Caco-2 (cell line): ENCODE measurements at regions not wholly inside any gene's neighbourhood (a gene's known extent, or its start where the extent isn't known, plus 50 kb on each side); places are given as distances from the start of the nearest gene placed in this dataset.

Experiments used
- BruUV-seq: library from RNA; stranded (reverse); fragments of 400-500 nt; replicated peaks from 2 replicates; lab custom pipeline; 2021; lab: Mats Ljungman, UMichigan
- CTCF ChIA-PET: fragments of 300-600 bp; sonication (Branson Sonifier 250); formaldehyde crosslinking; loops from one replicate; lab custom pipeline; 2022; ENCODE audit warnings: antibody characterized with exemption; lab: Charles Lee
- POLR2A ChIA-PET: fragments of 300-600 bp; sonication (Branson Sonifier 250); formaldehyde crosslinking; loops from one replicate; lab custom pipeline; 2022; ENCODE audit warnings: antibody characterized with exemption; lab: Charles Lee
- DNase-seq, 2 experiments: peaks; one replicate each; pipeline versions ENCODE4 v3.0.0 to v3.0.0-alpha.2; 2020 to 2022
- H3K27me3 ChIP-seq: replicated peaks from 2 replicates; pipeline ENCODE4 v1.6.0; 2011; ENCODE audit warnings: low read length; ENCODE audit not compliant: control insufficient read depth, insufficient read depth
- H3K36me3 ChIP-seq: 2 replicates; pipeline ENCODE4 v1.5.1; 2011; ENCODE audit warnings: low read length; ENCODE audit not compliant: control insufficient read depth, insufficient read depth
- H3K4me1 ChIP-seq: fragments of 250-450 bp; sonication (Bioruptor Pico); 2 replicates; pipeline ENCODE4 v1.5.1; 2020; ENCODE audit warnings: mild to moderate bottlenecking
- H3K4me3 ChIP-seq: 2 replicates; pipeline ENCODE4 v1.5.1; 2011; ENCODE audit warnings: low read depth, mild to moderate bottlenecking, control low read depth, low read length
- H3K9me3 ChIP-seq: fragments of 250-450 bp; sonication (Bioruptor Pico); 2 replicates; pipeline ENCODE4 v1.5.1; 2020; ENCODE audit warnings: mild to moderate bottlenecking, moderate library complexity
- H3K27ac Mint-ChIP-seq: one replicate; pipeline ENCODE4 v1.8.0; 2022; ENCODE audit warnings: mixed read lengths; ENCODE audit not compliant: unreplicated experiment
- H3K27me3 Mint-ChIP-seq: one replicate; pipeline ENCODE4 v1.8.0; 2022; ENCODE audit warnings: mixed read lengths; ENCODE audit not compliant: insufficient read depth, unreplicated experiment
- H3K36me3 Mint-ChIP-seq: one replicate; pipeline ENCODE4 v1.8.0; 2022; ENCODE audit warnings: mild to moderate bottlenecking, mixed read lengths; ENCODE audit not compliant: insufficient read depth, unreplicated experiment
- H3K4me1 Mint-ChIP-seq: one replicate; pipeline ENCODE4 v1.8.0; 2022; ENCODE audit warnings: low read depth, mixed read lengths; ENCODE audit not compliant: unreplicated experiment
- H3K4me3 Mint-ChIP-seq: one replicate; pipeline ENCODE4 v1.8.0; 2022; ENCODE audit warnings: mild to moderate bottlenecking, moderate library complexity, mixed read lengths; ENCODE audit not compliant: unreplicated experiment
- H3K9me3 Mint-ChIP-seq: one replicate; pipeline ENCODE4 v1.8.0; 2022; ENCODE audit warnings: mixed read lengths; ENCODE audit not compliant: unreplicated experiment
- intact Hi-C: fragments of 100-400 bp; cut with micrococcal nuclease; formaldehyde crosslinking; loops from one replicate; pipeline ENCODE4 v1.10.0; 2022; ENCODE audit not compliant: unreplicated experiment
- TF ChIP-seq, protein P1 (sequence below), 2 experiments: fragments of 200-600 bp in 1 of 2; IDR thresholded peaks; 1 replicate in 1 of 2; 2 replicates in 1 of 2; pipeline versions ENCODE4 v1.5.1 to v1.8.0; 2011 to 2022; ENCODE audit warnings: antibody characterized with exemption in 1 of 2, control low read depth in 1 of 2, inconsistent platforms in 1 of 2, low read depth in 1 of 2, low read length in 1 of 2, mild to moderate bottlenecking in 1 of 2, moderate library complexity in 1 of 2; ENCODE audit not compliant: insufficient read depth in 1 of 2, severe bottlenecking in 1 of 2, unreplicated experiment in 1 of 2

DNA sequence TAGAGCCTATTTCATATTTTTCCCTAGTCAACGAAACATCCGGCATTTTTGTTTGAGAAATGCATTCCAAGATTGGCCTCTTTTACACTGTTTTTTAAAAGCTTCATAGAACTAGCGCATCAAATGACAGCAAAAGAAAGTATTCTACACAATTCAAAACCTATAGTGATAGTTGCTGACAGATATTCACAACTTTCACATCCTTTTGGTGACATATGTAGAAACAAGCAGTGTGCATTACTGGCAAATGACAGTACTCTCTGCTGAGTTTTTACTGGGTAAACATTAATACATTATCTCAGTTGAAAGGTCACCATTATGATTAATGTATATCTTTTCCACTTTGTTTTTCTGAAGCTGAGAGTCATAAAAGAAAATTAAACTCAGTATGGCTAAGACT lies 135.4 kb upstream of the RGS18 start:
- BruUV-seq, result no TSS peak
- H3K4me3 Mint-ChIP-seq, result no peak overlapping the region
- no peak for DNase-seq
- H3K4me1 Mint-ChIP-seq, result no peaks in the 10 kb centered on the region
- H3K4me1 ChIP-seq, result no peaks in the 10 kb centered on the region
- no peaks in the 10 kb centered on the region for H3K27me3 ChIP-seq
- H3K27ac Mint-ChIP-seq, result no peak overlapping the region
- ChIA-PET CTCF (no interaction called here), POLR2A (no interaction called here)
- no peaks in the 10 kb centered on the region for H3K9me3 Mint-ChIP-seq
- H3K9me3 ChIP-seq, result no peaks in the 10 kb centered on the region
- H3K27me3 Mint-ChIP-seq, result no peaks in the 10 kb centered on the region
- no peak overlapping the region for H3K4me3 ChIP-seq
- no peaks in the 10 kb centered on the region for H3K36me3 Mint-ChIP-seq
- H3K36me3 ChIP-seq, result no peaks in the 10 kb centered on the region
- intact Hi-C loops, result no loop called here
- TF ChIP-seq, protein P1, sequence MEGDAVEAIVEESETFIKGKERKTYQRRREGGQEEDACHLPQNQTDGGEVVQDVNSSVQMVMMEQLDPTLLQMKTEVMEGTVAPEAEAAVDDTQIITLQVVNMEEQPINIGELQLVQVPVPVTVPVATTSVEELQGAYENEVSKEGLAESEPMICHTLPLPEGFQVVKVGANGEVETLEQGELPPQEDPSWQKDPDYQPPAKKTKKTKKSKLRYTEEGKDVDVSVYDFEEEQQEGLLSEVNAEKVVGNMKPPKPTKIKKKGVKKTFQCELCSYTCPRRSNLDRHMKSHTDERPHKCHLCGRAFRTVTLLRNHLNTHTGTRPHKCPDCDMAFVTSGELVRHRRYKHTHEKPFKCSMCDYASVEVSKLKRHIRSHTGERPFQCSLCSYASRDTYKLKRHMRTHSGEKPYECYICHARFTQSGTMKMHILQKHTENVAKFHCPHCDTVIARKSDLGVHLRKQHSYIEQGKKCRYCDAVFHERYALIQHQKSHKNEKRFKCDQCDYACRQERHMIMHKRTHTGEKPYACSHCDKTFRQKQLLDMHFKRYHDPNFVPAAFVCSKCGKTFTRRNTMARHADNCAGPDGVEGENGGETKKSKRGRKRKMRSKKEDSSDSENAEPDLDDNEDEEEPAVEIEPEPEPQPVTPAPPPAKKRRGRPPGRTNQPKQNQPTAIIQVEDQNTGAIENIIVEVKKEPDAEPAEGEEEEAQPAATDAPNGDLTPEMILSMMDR (IDR thresholded peaks at IDR 0.05; ENCODE audit: insufficient read depth in 1 of 2, low read depth in 1 of 2, low read length in 1 of 2, severe bottlenecking in 1 of 2, unreplicated experiment in 1 of 2), result no peak

DNA sequence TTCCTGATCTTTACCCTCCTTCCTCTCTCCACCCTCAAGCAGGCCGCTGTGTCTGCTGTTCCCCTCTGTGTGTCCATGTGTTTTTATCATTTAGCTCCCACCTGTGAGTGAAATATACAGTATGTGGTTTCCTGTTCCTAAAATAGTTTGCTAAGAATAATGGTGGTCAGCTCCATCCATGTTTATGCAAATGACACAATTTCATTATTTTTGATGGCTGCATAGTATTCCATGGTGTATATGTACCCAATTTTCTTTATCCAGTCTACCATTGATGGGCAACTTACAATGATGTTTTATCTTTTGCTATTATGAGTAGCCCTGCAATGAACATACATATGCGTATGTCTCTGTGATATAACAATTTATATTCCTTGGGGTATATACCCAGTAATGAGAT lies 133.4 kb upstream of the RGS18 start:
- ChIA-PET CTCF (no interaction called here), POLR2A (no interaction called here)
- H3K27ac Mint-ChIP-seq, result no peak overlapping the region
- no peak overlapping the region for H3K4me3 Mint-ChIP-seq
- TF ChIP-seq, protein P1 (IDR thresholded peaks at IDR 0.05; ENCODE audit: insufficient read depth in 1 of 2, low read depth in 1 of 2, low read length in 1 of 2, severe bottlenecking in 1 of 2, unreplicated experiment in 1 of 2), result no peak
- no peak for DNase-seq
- BruUV-seq, result no TSS peak
- H3K36me3 Mint-ChIP-seq, result no peaks in the 10 kb centered on the region
- H3K9me3 Mint-ChIP-seq, result no peaks in the 10 kb centered on the region
- Histone ChIP-seq H3K4me3 (no peak overlapping the region), H3K9me3 (no peaks in the 10 kb centered on the region), H3K4me1 (no peaks in the 10 kb centered on the region), H3K27me3 (no peaks in the 10 kb centered on the region), H3K36me3 (no peaks in the 10 kb centered on the region)
- intact Hi-C loops, result no loop called here
- H3K4me1 Mint-ChIP-seq, result no peaks in the 10 kb centered on the region
- no peaks in the 10 kb centered on the region for H3K27me3 Mint-ChIP-seq

DNA sequence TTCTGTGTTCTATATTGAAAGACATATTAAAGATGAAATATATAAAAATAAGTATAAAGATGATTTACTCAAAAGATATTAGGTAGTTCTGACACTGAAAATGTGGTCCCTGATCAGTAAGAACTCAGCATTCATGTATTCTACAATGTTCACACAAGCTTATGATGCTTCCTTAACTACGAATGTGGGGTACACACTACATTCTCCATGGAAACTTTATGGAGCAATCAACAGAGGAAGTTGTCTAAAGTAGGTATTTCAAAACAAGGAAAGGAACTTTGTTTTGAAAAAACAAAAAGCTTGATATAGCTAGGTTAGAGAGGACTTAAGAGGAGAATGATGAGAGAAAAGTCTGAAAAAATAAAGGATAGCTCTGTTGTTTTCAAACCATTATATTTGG lies 119.7 kb upstream of the RGS18 start:
- CTCF ChIA-PET, result no interaction called here
- TF ChIP-seq, protein P1 (IDR thresholded peaks at IDR 0.05; ENCODE audit: insufficient read depth in 1 of 2, low read depth in 1 of 2, low read length in 1 of 2, severe bottlenecking in 1 of 2, unreplicated experiment in 1 of 2), result no peak

More for the DNA sequence above, 119.7 kb upstream of the RGS18 start:
- intact Hi-C loops, result no loop called here
- no peaks in the 10 kb centered on the region for H3K9me3 Mint-ChIP-seq
- H3K27ac Mint-ChIP-seq, result no peak overlapping the region
- no peak for DNase-seq
- no peaks in the 10 kb centered on the region for H3K36me3 Mint-ChIP-seq
- H3K4me1 Mint-ChIP-seq, result no peaks in the 10 kb centered on the region
- no peak overlapping the region for H3K4me3 Mint-ChIP-seq
- no peaks in the 10 kb centered on the region for H3K27me3 ChIP-seq
- H3K9me3 ChIP-seq, result no peaks in the 10 kb centered on the region
- H3K27me3 Mint-ChIP-seq, result no peaks in the 10 kb centered on the region
- POLR2A ChIA-PET, result no interaction called here
- no peaks in the 10 kb centered on the region for H3K36me3 ChIP-seq
- H3K4me3 ChIP-seq, result no peak overlapping the region
- BruUV-seq, result no TSS peak
- H3K4me1 ChIP-seq, result no peaks in the 10 kb centered on the region
